ENCODE measurements at regions not wholly inside any gene's neighbourhood (a gene's known extent, or its start where the extent isn't known, plus 50 kb on each side); places are given as distances from the start of the nearest gene placed in this dataset.

DNA sequence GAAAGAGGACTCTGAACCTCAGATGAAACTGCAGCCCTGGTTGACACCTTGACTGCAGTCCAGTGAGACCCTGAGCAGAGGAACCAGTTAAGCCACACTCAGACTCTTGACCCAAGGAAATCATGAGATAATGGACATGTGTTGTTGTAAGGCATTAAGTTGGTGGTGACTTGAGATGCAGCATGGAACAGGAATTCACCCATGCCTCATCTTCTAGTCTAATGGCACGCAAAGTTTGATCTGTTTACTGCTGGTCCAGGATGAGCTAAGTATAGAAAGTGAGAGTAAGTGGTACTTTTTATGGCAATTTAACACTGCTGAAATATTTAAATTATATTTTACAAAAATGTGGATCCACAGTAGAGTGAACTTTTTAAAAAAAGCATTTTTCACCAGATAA lies 51.3 kb upstream of the LTBP1 start:
- H3K4me3 ChIP-seq: no peak overlapping the region
- peaks cover 0 to 20% (median 0%) of the 10 kb centered on the region in 11 experiments; a peak in 3 of 22 replicates for H3K27me3 ChIP-seq
- H4K20me1 ChIP-seq: no peaks in the 10 kb centered on the region
- no peak overlapping the region for H3K9ac ChIP-seq
- no peak overlapping the region for H3K4me2 ChIP-seq
- peaks cover 0 to 10% (median 7%) of the 10 kb centered on the region in 10 experiments; a peak in 9 of 20 replicates for H3K4me1 ChIP-seq
- TF ChIP-seq Cebpa-rat (IDR thresholded peaks at IDR 0.05): no peak
- peaks cover 0 to 18% (median 0%) of the 10 kb centered on the region in 11 experiments; a peak in 3 of 22 replicates for H3K9me3 ChIP-seq (replicated peaks in 1 of 11)
- H3K27ac ChIP-seq: no peak overlapping the region
- no peaks in the 10 kb centered on the region for H3K36me3 ChIP-seq
